SU-DHL-6 (cell line): ENCODE measurements at regions not wholly inside any gene's neighbourhood (a gene's known extent, or its start where the extent isn't known, plus 50 kb on each side); places are given as distances from the start of the nearest gene placed in this dataset.

Experiments
- H2AFZ ChIP-seq: fragments of 200-600 bp; sonication (generic); 2 replicates; pipeline ENCODE4 v1.6.1; 2014; ENCODE audit warnings: low read depth, mild to moderate bottlenecking, moderate library complexity, mixed read lengths, antibody characterized with exemption, low read length; ENCODE audit not compliant: severe bottlenecking
- H3F3A ChIP-seq: fragments of 200-600 bp; shearing (Covaris generic); 2 replicates; pipeline ENCODE4 v1.6.0; 2016; ENCODE audit warnings: antibody characterized with exemption, mild to moderate bottlenecking; ENCODE audit not compliant: insufficient read depth
- H3K27ac ChIP-seq: fragments of 200-600 bp; sonication (generic); 2 replicates; pipeline ENCODE4 v1.5.1; 2016; ENCODE audit warnings: low read depth, mild to moderate bottlenecking, low read length, moderate library complexity, mixed read lengths
- H3K27me3 ChIP-seq: fragments of 200-600 bp; sonication (generic), shearing (Covaris generic); 2 replicates; pipeline ENCODE4 v1.6.0; 2014; ENCODE audit warnings: mild to moderate bottlenecking, low read length
- H3K36me3 ChIP-seq: fragments of 200-600 bp; sonication (generic); 2 replicates; pipeline ENCODE4 v1.6.1; 2014; ENCODE audit warnings: mild to moderate bottlenecking, low read length, mixed read lengths
- H3K4me2 ChIP-seq: fragments of 300-600, 200-600 bp; shearing (Covaris generic), sonication (generic); 2 replicates; pipeline ENCODE4 v1.6.0; 2014; ENCODE audit warnings: low read length, low read depth, mild to moderate bottlenecking; ENCODE audit not compliant: poor library complexity, severe bottlenecking
- H3K4me3 ChIP-seq: fragments of 200-600 bp; sonication (generic); 2 replicates; pipeline ENCODE4 v1.5.1; 2014; ENCODE audit warnings: antibody characterized with exemption, low read length, mild to moderate bottlenecking, mixed read lengths; ENCODE audit not compliant: insufficient read depth, poor library complexity, severe bottlenecking
- H3K79me2 ChIP-seq: fragments of 200-600 bp; sonication (generic); 2 replicates; pipeline ENCODE4 v1.6.1; 2014; ENCODE audit warnings: mild to moderate bottlenecking, low read length, moderate library complexity; ENCODE audit not compliant: insufficient read depth
- H3K9ac ChIP-seq: fragments of 200-600 bp; sonication (generic); 2 replicates; pipeline ENCODE4 v1.7.0; 2014; ENCODE audit warnings: mild to moderate bottlenecking, low read length
- H3K9me2 ChIP-seq: fragments of 200-600 bp; sonication (generic); replicated peaks from 2 replicates; pipeline ENCODE4 v1.6.1; 2014; ENCODE audit warnings: low read length; ENCODE audit not compliant: insufficient read depth
- H3K9me3 ChIP-seq: fragments of 200-600 bp; sonication (generic); 2 replicates; pipeline ENCODE4 v1.6.1; 2014; ENCODE audit warnings: low read length, mixed read lengths; ENCODE audit not compliant: insufficient read depth
- H4K20me1 ChIP-seq: fragments of 200-600 bp; sonication (generic); 2 replicates; pipeline ENCODE4 v1.6.1; 2014; ENCODE audit warnings: low read depth, mild to moderate bottlenecking, antibody characterized with exemption, low read length, moderate library complexity, mixed read lengths
- CTCF ChIP-seq: fragments of 200-600 bp; sonication (generic); IDR thresholded peaks from one replicate; pipeline ENCODE4 v1.5.1; 2017; ENCODE audit warnings: antibody characterized with exemption, mild to moderate bottlenecking, low read length, moderate library complexity; ENCODE audit not compliant: insufficient read depth, poor library complexity, severe bottlenecking
- EZH2phosphoT487 ChIP-seq: fragments of 200-600 bp; sonication (generic), shearing (Covaris generic); conservative IDR thresholded peaks from 2 replicates; pipeline ENCODE4 v1.6.1; 2018; ENCODE audit warnings: mild to moderate bottlenecking, antibody characterized with exemption, low read length, moderate library complexity, mixed read lengths

GRCh38 chr17:27384726-27385125, 71.5 kb upstream of the KSR1 start:
- no peaks in the 10 kb centered on the region for H3K79me2 ChIP-seq
- no peaks in the 10 kb centered on the region for H3K27me3 ChIP-seq
- no peaks in the 10 kb centered on the region for H3K9me3 ChIP-seq
- no peaks in the 10 kb centered on the region for H3F3A ChIP-seq
- H3K9ac ChIP-seq, result no peak overlapping the region
- no peaks in the 10 kb centered on the region for H3K36me3 ChIP-seq
- no peak overlapping the region for H2AFZ ChIP-seq
- no peaks in the 10 kb centered on the region for H4K20me1 ChIP-seq
- no peaks in the 10 kb centered on the region for H3K9me2 ChIP-seq
- H3K4me3 ChIP-seq, result no peak overlapping the region
- H3K4me2 ChIP-seq, result no peak overlapping the region
- TF ChIP-seq CTCF (no peak), EZH2phosphoT487 (no peak)
- H3K27ac ChIP-seq, result no peak overlapping the region

DNA sequence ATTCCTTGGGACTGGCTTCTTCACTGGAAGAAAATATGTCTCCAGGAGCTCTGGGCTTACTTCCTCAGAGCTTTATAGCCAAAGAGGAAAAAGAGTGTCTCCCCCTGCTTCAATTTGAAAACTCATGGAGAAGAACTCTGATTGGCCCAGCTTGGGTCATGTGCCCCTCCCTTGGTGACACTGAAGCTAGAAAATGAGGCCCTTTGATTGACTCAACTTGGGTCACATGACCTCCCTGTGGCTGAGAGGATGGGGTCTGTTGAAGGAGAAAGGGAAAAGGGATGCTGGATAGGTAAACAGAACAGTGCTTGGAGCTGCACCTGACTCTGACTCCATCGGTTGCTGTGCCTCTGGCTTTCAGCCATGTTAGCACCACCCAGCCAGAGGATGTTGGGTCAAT, 70.6 kb upstream of the KSR1 start:
- Histone ChIP-seq H3K4me3 (no peak overlapping the region), H3K9me2 (no peaks in the 10 kb centered on the region), H2AFZ (no peak overlapping the region), H3K4me2 (no peak overlapping the region), H3K36me3 (no peaks in the 10 kb centered on the region), H3K27ac (no peak overlapping the region), H4K20me1 (no peaks in the 10 kb centered on the region), H3K9me3 (no peaks in the 10 kb centered on the region), H3K79me2 (no peaks in the 10 kb centered on the region), H3K9ac (no peak overlapping the region), H3F3A (no peaks in the 10 kb centered on the region), H3K27me3 (no peaks in the 10 kb centered on the region)
- TF ChIP-seq CTCF (no peak), EZH2phosphoT487 (no peak)

GRCh38 chr17:27386206-27387075, 69.8 kb upstream of the KSR1 start:
- no peaks in the 10 kb centered on the region for H3K36me3 ChIP-seq
- TF ChIP-seq CTCF (no peak), EZH2phosphoT487 (no peak)
- H3K79me2 ChIP-seq, result no peaks in the 10 kb centered on the region
- H4K20me1 ChIP-seq, result no peaks in the 10 kb centered on the region
- no peak overlapping the region for H3K4me2 ChIP-seq
- H3K9me3 ChIP-seq, result no peaks in the 10 kb centered on the region
- no peak overlapping the region for H3K27ac ChIP-seq
- H3K4me3 ChIP-seq, result no peak overlapping the region
- H3K27me3 ChIP-seq, result no peaks in the 10 kb centered on the region
- H3K9me2 ChIP-seq, result no peaks in the 10 kb centered on the region
- no peak overlapping the region for H3K9ac ChIP-seq
- no peaks in the 10 kb centered on the region for H3F3A ChIP-seq
- no peak overlapping the region for H2AFZ ChIP-seq
